Activated CD8-positive, alpha-beta memory T cell treated with anti-CD3 and anti-CD28 coated beads, Interleukin-2, amount 50 U/mL, for 1 hour (primary cell): ENCODE measurements at regions not wholly inside any gene's neighbourhood (a gene's known extent, or its start where the extent isn't known, plus 50 kb on each side); places are given as distances from the start of the nearest gene placed in this dataset.

Experiments
- DNase-seq: peaks from one replicate; pipeline ENCODE4 v3.0.0-alpha.2; 2020; ENCODE audit errors: extremely low read depth

- DNase-seq: no peak
Measured at GRCh38 chr2:189367343-189367742, 73.9 kb upstream of the WDR75 start.

- DNase-seq: no peak
Measured at GRCh38 chr2:189369566-189369965, 71.7 kb upstream of the WDR75 start.

- DNase-seq: no peak
Measured at GRCh38 chr2:189370719-189371118, 70.6 kb upstream of the WDR75 start.

- no peak for DNase-seq
Measured at GRCh38 chr2:189372688-189373257, 68.5 kb upstream of the WDR75 start.

- no peak for DNase-seq
Measured at GRCh38 chr2:189374481-189374880, 66.8 kb upstream of the WDR75 start.

- no peak for DNase-seq
Measured at GRCh38 chr2:189375842-189376241, 65.4 kb upstream of the WDR75 start.

GRCh38 chr2:189379287-189379630 lies 62.0 kb upstream of the WDR75 start:
- no peak for DNase-seq

GRCh38 chr2:189379731-189380261 lies 61.5 kb upstream of the WDR75 start:
- no peak for DNase-seq

GRCh38 chr2:189382668-189383067 lies 58.6 kb upstream of the WDR75 start:
- DNase-seq: no peak

- no peak for DNase-seq
Measured at GRCh38 chr2:189386741-189387140, 54.5 kb upstream of the WDR75 start.

- no peak for DNase-seq
Measured at GRCh38 chr2:189391201-189391600, 50.1 kb upstream of the WDR75 start.
